ENCODE measurements at regions not wholly inside any gene's neighbourhood (a gene's known extent, or its start where the extent isn't known, plus 50 kb on each side); places are given as distances from the start of the nearest gene placed in this dataset.

DNA sequence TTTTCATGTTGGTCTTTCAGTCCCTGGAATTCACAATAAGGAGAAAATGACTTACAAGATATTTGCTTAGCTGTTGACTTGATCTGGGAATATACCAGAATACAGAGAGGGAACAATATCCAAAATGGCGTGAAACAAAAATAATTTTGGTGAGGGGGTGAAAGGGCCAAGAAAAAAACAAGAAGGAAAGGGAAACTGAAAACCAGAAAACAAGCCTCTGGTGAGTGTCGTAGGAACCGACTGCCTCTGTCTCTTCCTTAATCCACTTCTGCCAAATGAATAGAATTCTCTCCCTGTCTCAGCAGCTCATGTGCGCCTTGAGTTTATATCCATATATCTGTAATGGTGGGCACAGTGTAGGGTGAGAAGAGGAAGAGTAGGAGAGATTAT is 367.6 kb downstream of the ETS1 start:
- TF ChIP-seq, protein P1, sequence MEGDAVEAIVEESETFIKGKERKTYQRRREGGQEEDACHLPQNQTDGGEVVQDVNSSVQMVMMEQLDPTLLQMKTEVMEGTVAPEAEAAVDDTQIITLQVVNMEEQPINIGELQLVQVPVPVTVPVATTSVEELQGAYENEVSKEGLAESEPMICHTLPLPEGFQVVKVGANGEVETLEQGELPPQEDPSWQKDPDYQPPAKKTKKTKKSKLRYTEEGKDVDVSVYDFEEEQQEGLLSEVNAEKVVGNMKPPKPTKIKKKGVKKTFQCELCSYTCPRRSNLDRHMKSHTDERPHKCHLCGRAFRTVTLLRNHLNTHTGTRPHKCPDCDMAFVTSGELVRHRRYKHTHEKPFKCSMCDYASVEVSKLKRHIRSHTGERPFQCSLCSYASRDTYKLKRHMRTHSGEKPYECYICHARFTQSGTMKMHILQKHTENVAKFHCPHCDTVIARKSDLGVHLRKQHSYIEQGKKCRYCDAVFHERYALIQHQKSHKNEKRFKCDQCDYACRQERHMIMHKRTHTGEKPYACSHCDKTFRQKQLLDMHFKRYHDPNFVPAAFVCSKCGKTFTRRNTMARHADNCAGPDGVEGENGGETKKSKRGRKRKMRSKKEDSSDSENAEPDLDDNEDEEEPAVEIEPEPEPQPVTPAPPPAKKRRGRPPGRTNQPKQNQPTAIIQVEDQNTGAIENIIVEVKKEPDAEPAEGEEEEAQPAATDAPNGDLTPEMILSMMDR (IDR thresholded peaks at IDR 0.05): no peak
- no peak for ATAC-seq (ENCODE audit: low FRiP score)
- DNase-seq (ENCODE audit: low spot score): no peak

DNA sequence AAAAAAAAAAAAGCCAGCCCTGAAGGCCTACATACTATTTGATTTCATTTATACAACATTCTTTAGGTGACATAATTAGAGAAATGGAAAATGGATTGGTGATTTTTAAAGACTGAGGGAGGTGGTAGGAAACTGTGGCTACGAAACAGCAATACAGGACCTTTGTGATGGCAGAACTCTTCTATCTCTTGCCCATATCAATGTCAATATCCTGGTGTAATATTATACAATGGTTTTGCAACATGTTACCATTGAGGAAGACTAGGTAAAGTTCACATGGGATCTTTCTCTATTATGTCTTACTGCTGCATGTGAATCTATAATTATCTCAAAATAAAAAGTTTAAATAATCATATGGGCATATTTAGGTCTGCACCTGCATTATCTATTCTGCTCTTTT is 371.2 kb downstream of the ETS1 start:
- DNase-seq (ENCODE audit: low spot score): no peak
- TF ChIP-seq, protein P1 (IDR thresholded peaks at IDR 0.05): no peak
- no peak for ATAC-seq (ENCODE audit: low FRiP score)

DNA sequence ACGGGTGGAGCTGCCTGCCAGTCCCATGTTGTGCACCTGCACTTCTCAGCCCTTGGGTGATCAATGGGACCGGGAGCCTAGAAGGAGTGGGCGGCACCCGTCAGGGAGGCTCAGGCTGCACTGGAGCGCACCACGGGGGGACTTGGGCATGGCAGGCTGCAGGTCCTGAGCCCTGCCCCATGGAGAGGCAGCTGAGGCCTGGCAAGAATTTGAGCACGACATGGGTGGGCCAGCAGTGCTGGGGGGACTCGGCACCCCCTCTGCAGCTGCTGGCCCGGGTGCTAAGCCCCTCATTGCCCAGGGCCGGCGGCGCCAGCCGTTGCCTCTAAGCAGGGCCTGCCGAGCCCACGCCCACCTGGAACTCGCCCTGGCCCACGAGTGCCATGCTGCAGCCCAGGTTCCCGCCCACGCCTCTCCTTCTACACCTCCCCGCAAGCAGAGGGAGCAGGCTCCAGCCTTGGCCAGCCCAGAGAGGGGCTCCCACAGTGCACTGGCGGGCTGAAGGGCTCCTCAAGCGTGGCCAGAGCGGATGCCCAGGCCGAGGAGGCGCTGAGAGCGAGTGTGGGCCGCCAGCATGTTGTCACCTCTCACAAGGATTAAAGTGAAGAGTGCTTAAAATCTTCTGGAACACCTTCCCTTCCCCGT is 372.0 kb downstream of the ETS1 start:
- ATAC-seq (ENCODE audit: low FRiP score): no peak
- TF ChIP-seq, protein P1 (IDR thresholded peaks at IDR 0.05): no peak
- no peak for DNase-seq (ENCODE audit: low spot score)

DNA sequence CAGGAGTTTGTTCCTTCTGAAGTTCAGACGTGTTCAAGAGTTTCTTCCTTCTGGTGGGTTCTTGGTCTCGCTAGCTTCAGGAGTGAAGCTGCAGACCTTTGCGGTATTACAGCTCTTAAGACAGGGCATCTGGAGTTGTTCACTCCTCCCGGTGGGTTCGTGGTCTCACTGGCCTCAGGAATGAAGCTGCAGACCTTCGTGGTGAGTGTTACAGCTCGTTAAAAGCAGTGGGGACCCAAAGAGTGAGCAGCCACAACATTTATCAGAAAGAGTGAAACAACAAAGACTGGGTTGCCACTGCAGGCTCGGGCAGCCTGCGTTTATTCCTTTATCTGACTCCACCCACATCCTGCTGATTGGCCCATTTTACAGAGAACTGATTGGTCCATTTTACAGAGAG is 373.1 kb downstream of the ETS1 start:
- DNase-seq (ENCODE audit: low spot score) (no peak), ATAC-seq (ENCODE audit: low FRiP score) (no peak)
- TF ChIP-seq, protein P1 (IDR thresholded peaks at IDR 0.05): no peak

DNA sequence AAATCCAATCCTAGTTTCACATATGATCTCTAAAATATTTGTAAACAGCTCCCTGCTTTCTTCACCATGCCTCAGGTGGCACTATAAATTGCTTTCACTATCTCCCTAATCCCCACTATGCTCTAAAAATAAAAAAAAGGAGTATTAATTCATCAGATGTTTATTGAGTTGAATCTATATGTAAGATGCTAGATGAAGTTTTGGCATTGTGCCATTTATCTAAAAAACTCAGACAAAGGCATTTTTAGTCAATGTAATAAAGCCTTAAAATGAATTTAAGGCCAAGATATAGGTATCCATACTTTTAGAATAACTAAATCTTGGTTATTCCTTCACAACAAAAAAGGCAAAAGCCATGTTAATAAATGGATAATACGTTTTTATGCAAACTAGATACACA is 373.9 kb downstream of the ETS1 start:
- TF ChIP-seq, protein P1 (IDR thresholded peaks at IDR 0.05): no peak
- DNase-seq (ENCODE audit: low spot score) (no peak), ATAC-seq (ENCODE audit: low FRiP score) (no peak)

DNA sequence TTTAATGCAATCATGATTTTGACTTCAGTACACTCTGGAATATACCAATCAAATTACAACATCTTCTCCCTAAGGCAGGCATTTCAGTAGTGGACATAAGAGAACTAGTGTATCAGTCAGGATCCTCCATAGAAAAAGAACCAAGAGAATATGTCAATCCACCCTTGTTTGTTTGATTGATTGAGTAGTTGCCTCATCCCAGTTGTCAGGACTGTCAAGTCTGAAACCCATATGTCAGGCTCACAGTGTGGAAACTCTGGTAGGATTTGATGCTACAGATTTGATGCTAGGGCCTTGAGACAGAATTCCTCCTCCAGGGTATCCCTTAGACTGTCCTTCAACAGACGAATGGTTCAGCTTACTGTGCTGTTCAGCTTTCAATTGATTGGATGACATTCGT is 375.0 kb downstream of the ETS1 start:
- DNase-seq (ENCODE audit: low spot score) (no peak), ATAC-seq (ENCODE audit: low FRiP score) (no peak)
- TF ChIP-seq, protein P1 (IDR thresholded peaks at IDR 0.05): no peak

DNA sequence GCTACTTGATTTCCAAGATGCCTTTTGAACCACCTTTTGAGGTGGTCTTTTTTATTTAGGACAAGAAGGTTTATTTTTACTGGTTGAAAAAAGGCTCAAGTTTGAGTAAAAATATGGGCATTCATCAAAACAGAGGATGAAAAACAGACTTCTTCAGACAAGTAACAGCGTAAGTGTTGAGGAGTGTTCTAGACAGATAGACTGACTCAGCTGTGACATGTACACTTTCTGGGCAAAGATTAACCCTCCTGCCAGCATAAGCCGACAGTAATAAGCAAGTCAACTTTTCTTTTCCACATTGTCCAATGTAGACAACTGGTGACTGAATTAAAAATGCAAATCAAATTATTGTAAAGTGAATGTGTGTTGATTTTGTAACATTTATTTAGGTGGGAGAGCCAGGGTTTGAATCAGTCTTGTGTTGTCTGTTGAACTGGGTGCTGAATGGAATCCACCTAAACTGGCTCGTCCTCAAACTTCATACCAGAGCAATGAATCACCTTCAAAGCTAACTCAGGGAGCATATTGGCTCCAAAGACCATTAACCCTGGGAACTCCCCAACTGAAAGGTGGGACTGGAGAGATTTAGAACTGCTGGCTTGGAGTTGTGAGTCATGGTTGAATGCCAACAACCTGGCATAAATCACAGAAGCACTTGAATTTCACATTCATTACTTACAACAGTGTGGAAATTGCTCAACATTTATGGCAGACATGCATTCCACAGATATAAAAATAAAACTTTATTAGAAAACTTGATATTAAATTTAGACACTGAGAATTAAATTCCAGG is 377.0 kb downstream of the ETS1 start:
- ATAC-seq (ENCODE audit: low FRiP score) (peak; percentile 94), DNase-seq (ENCODE audit: low spot score) (no peak)
- TF ChIP-seq, protein P1 (IDR thresholded peaks at IDR 0.05): no peak

Data from omental fat pad (tissue), 3 donors.